ENCODE measurements at regions not wholly inside any gene's neighbourhood (a gene's known extent, or its start where the extent isn't known, plus 50 kb on each side); places are given as distances from the start of the nearest gene placed in this dataset.

GRCh38 chr7:111642373-111642772 is 80.1 kb upstream of the IMMP2L start:
- Histone ChIP-seq H3K36me3 (no peaks in the 10 kb centered on the region), H3K27me3 (no peaks in the 10 kb centered on the region), H3K4me1 (no peaks in the 10 kb centered on the region), H3K9me3 (no peaks in the 10 kb centered on the region), H3K27ac (no peak overlapping the region), H3K4me3 (no peak overlapping the region)
- TF ChIP-seq POLR2A (IDR thresholded peaks at IDR 0.05) (no peak), POLR2AphosphoS5 (IDR thresholded peaks at IDR 0.05; ENCODE audit: insufficient read depth in 1 of 2, low read depth in 1 of 2) (no peak)
- TF ChIP-seq, protein P1, sequence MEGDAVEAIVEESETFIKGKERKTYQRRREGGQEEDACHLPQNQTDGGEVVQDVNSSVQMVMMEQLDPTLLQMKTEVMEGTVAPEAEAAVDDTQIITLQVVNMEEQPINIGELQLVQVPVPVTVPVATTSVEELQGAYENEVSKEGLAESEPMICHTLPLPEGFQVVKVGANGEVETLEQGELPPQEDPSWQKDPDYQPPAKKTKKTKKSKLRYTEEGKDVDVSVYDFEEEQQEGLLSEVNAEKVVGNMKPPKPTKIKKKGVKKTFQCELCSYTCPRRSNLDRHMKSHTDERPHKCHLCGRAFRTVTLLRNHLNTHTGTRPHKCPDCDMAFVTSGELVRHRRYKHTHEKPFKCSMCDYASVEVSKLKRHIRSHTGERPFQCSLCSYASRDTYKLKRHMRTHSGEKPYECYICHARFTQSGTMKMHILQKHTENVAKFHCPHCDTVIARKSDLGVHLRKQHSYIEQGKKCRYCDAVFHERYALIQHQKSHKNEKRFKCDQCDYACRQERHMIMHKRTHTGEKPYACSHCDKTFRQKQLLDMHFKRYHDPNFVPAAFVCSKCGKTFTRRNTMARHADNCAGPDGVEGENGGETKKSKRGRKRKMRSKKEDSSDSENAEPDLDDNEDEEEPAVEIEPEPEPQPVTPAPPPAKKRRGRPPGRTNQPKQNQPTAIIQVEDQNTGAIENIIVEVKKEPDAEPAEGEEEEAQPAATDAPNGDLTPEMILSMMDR (IDR thresholded peaks at IDR 0.05): no peak
- no peak for DNase-seq (ENCODE audit: extremely low spot score in 2 of 2)
- intact Hi-C loops (cut with DNase I): no loop called here

DNA sequence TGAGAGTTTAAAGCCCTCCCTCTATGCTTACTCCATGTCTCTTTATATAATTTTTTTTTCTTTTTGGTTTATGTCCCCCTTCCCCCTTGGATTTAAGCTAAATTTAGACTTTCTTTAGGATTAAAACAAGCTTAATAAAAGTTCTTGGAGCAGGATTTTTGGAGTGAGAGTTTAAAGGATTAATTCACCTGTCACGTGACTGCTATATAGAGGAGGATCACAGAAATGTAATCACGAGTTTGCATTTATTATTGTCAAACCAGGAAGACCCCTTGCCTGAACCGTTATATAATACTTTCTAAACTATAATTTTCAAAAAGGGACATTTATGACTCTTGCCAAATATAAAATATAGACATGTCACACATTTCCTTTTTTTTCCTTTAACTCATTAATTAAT is 78.1 kb upstream of the IMMP2L start:
- no peak for TF ChIP-seq POLR2AphosphoS5 (IDR thresholded peaks at IDR 0.05; ENCODE audit: insufficient read depth in 1 of 2, low read depth in 1 of 2)
- TF ChIP-seq, protein P1 (IDR thresholded peaks at IDR 0.05): no peak
- Histone ChIP-seq H3K27ac (peak overlapping the region; percentile 23), H3K4me1 (no peaks in the 10 kb centered on the region), H3K27me3 (no peaks in the 10 kb centered on the region), H3K36me3 (no peaks in the 10 kb centered on the region), H3K4me3 (no peak overlapping the region), H3K9me3 (no peaks in the 10 kb centered on the region)
- intact Hi-C loops (cut with DNase I): no loop called here
- DNase-seq (ENCODE audit: extremely low spot score in 2 of 2): no peak

GRCh38 chr7:111639934-111640333 is 77.6 kb upstream of the IMMP2L start:
- no peaks in the 10 kb centered on the region for H3K36me3 ChIP-seq
- H3K9me3 ChIP-seq: no peaks in the 10 kb centered on the region
- DNase-seq (ENCODE audit: extremely low spot score in 2 of 2): no peak
- peak overlapping the region; percentile 23 for H3K27ac ChIP-seq
- intact Hi-C loops (cut with DNase I): no loop called here
- no peaks in the 10 kb centered on the region for H3K27me3 ChIP-seq
- H3K4me3 ChIP-seq: no peak overlapping the region
- TF ChIP-seq, protein P1 (IDR thresholded peaks at IDR 0.05): no peak
- TF ChIP-seq POLR2A (IDR thresholded peaks at IDR 0.05) (no peak), POLR2AphosphoS5 (IDR thresholded peaks at IDR 0.05; ENCODE audit: insufficient read depth in 1 of 2, low read depth in 1 of 2) (peak in 1 of 2 donors; percentile 54)
- no peaks in the 10 kb centered on the region for H3K4me1 ChIP-seq

DNA sequence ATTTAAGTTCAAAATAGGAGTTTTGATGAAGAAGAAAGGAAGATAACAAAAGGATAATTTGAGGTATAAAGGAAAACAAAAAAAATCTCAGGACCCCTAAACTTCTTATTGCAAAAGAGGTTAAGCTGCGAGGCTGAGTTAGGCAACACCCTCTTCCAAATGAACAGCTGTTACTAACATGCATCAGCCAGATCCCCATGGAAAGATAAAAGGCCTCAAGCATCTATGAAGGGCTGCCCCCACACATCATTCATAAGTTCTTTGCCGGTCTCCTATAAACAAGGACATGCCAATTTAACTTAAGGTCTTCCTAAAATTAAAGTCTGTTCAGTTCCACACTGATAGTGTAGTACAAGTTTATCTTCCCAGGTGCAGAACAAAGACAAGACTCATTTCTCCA is 75.8 kb upstream of the IMMP2L start:
- no peaks in the 10 kb centered on the region for H3K4me1 ChIP-seq
- H3K36me3 ChIP-seq: no peaks in the 10 kb centered on the region
- no peak for DNase-seq (ENCODE audit: extremely low spot score in 2 of 2)
- H3K27ac ChIP-seq: no peak overlapping the region
- intact Hi-C loops (cut with DNase I): no loop called here
- no peak overlapping the region for H3K4me3 ChIP-seq
- TF ChIP-seq POLR2AphosphoS5 (IDR thresholded peaks at IDR 0.05; ENCODE audit: insufficient read depth in 1 of 2, low read depth in 1 of 2) (no peak), POLR2A (IDR thresholded peaks at IDR 0.05) (no peak)
- TF ChIP-seq, protein P1 (IDR thresholded peaks at IDR 0.05): no peak
- H3K9me3 ChIP-seq: no peaks in the 10 kb centered on the region
- no peaks in the 10 kb centered on the region for H3K27me3 ChIP-seq

GRCh38 chr7:111633878-111634277 is 71.6 kb upstream of the IMMP2L start:
- H3K4me1 ChIP-seq: no peaks in the 10 kb centered on the region
- no peaks in the 10 kb centered on the region for H3K36me3 ChIP-seq
- H3K27ac ChIP-seq: no peak overlapping the region
- no peaks in the 10 kb centered on the region for H3K27me3 ChIP-seq
- no peaks in the 10 kb centered on the region for H3K9me3 ChIP-seq
- H3K4me3 ChIP-seq: no peak overlapping the region
- TF ChIP-seq POLR2AphosphoS5 (IDR thresholded peaks at IDR 0.05; ENCODE audit: insufficient read depth in 1 of 2, low read depth in 1 of 2): no peak
- TF ChIP-seq, protein P1 (IDR thresholded peaks at IDR 0.05): no peak
- no peak for TF ChIP-seq POLR2A (IDR thresholded peaks at IDR 0.05)
- intact Hi-C loops (cut with DNase I): no loop called here
- DNase-seq (ENCODE audit: extremely low spot score in 2 of 2): no peak

Data from vagina (tissue), 2 donors.